OCI-LY1 (cell line): ENCODE measurements at regions not wholly inside any gene's neighbourhood (a gene's known extent, or its start where the extent isn't known, plus 50 kb on each side); places are given as distances from the start of the nearest gene placed in this dataset.
"Not testable (repeated sequence)": the region's sequence is repeated elsewhere in the genome, so short reads cannot be mapped to it uniquely, and the experiment has no call there.

Source experiments
- H2AFZ ChIP-seq: fragments of 200-600 bp; sonication (generic), shearing (Covaris generic); 2 replicates; pipeline ENCODE4 v1.6.0; 2014; ENCODE audit warnings: antibody characterized with exemption, mild to moderate bottlenecking, low read length
- H3F3A ChIP-seq: fragments of 200-600 bp; sonication (generic), shearing (Covaris generic); 2 replicates; pipeline ENCODE4 v1.6.0; 2014; ENCODE audit warnings: mild to moderate bottlenecking, antibody characterized with exemption, low read length, moderate library complexity; ENCODE audit not compliant: insufficient read depth
- H3K27ac ChIP-seq: fragments of 200-600 bp; sonication (generic); 2 replicates; pipeline ENCODE4 v1.5.1; 2014; ENCODE audit warnings: low read length, mixed run types, mild to moderate bottlenecking, low read depth; ENCODE audit not compliant: poor library complexity, severe bottlenecking
- H3K27me3 ChIP-seq: fragments of 200-600 bp; sonication (generic); 2 replicates; pipeline ENCODE4 v1.6.0; 2014; ENCODE audit warnings: antibody characterized with exemption, mild to moderate bottlenecking, low read length, moderate library complexity; ENCODE audit not compliant: insufficient read depth
- H3K36me3 ChIP-seq: fragments of 200-600 bp; sonication (generic); 2 replicates; pipeline ENCODE4 v1.6.1; 2014; ENCODE audit warnings: mild to moderate bottlenecking, antibody characterized with exemption, low read length, moderate library complexity, mixed read lengths; ENCODE audit not compliant: insufficient read depth
- H3K4me1 ChIP-seq: fragments of 200-600 bp; sonication (generic); 2 replicates; pipeline ENCODE4 v1.5.1; 2014; ENCODE audit warnings: mild to moderate bottlenecking, low read length, moderate library complexity; ENCODE audit not compliant: insufficient read depth, severe bottlenecking
- H3K4me2 ChIP-seq: fragments of 200-600 bp; sonication (generic), shearing (Covaris generic); 2 replicates; pipeline ENCODE4 v1.6.1; 2014; ENCODE audit warnings: low read length
- H3K4me3 ChIP-seq: fragments of 200-600 bp; sonication (generic); 2 replicates; pipeline ENCODE4 v1.5.1; 2014; ENCODE audit warnings: low read length, low read depth, mild to moderate bottlenecking, mixed read lengths; ENCODE audit not compliant: poor library complexity, severe bottlenecking
- H3K79me2 ChIP-seq: fragments of 200-600 bp; shearing (Covaris generic); 2 replicates; pipeline ENCODE4 v1.6.1; 2016; ENCODE audit warnings: mixed run types, low read length, mixed read lengths; ENCODE audit not compliant: insufficient read depth
- H3K9ac ChIP-seq: fragments of 200-600 bp; sonication (generic), shearing (Covaris generic); 2 replicates; pipeline ENCODE4 v1.6.1; 2014; ENCODE audit warnings: mild to moderate bottlenecking, low read length, mixed read lengths
- H3K9me2 ChIP-seq: fragments of 200-600 bp; sonication (generic), shearing (Covaris generic); 2 replicates; pipeline ENCODE4 v1.6.1; 2014; ENCODE audit warnings: low read depth, mild to moderate bottlenecking, low read length, mixed read lengths
- H3K9me3 ChIP-seq: fragments of 200-600 bp; shearing (Covaris generic); 2 replicates; pipeline ENCODE4 v1.6.1; 2014; ENCODE audit warnings: low read length, mixed read lengths
- H4K20me1 ChIP-seq: fragments of 200-600 bp; sonication (generic), shearing (Covaris generic); 2 replicates; pipeline ENCODE4 v1.6.0; 2016; ENCODE audit warnings: mild to moderate bottlenecking, low read length; ENCODE audit not compliant: insufficient read depth
- EZH2 ChIP-seq: fragments of 200-600 bp; sonication (generic), shearing (Covaris generic); IDR thresholded peaks from 2 replicates; pipeline ENCODE4 v1.8.0; 2017; ENCODE audit warnings: borderline replicate concordance, mixed run types, mild to moderate bottlenecking, antibody characterized with exemption, low read length, moderate library complexity, mixed read lengths
- TF ChIP-seq, protein P1 (sequence below): fragments of 200-600 bp; sonication (generic), shearing (Covaris generic); IDR thresholded peaks from 2 replicates; pipeline ENCODE4 v1.5.1; 2017; ENCODE audit warnings: mild to moderate bottlenecking, antibody characterized with exemption, low read length, moderate library complexity, mixed read lengths

GRCh38 chr3:99559196-99559595 lies 79.2 kb upstream of the COL8A1 start:
- Histone ChIP-seq H3K4me3 (no peak overlapping the region), H3K79me2 (no peaks in the 10 kb centered on the region), H3K9ac (no peak overlapping the region), H4K20me1 (no peaks in the 10 kb centered on the region), H3K9me3 (no peaks in the 10 kb centered on the region), H3K4me2 (no peak overlapping the region), H2AFZ (no peak overlapping the region), H3K9me2 (no peaks in the 10 kb centered on the region), H3K27me3 (no peaks in the 10 kb centered on the region), H3F3A (no peaks in the 10 kb centered on the region), H3K27ac (no peak overlapping the region), H3K36me3 (no peaks in the 10 kb centered on the region), H3K4me1 (no peaks in the 10 kb centered on the region)
- TF ChIP-seq, protein P1, sequence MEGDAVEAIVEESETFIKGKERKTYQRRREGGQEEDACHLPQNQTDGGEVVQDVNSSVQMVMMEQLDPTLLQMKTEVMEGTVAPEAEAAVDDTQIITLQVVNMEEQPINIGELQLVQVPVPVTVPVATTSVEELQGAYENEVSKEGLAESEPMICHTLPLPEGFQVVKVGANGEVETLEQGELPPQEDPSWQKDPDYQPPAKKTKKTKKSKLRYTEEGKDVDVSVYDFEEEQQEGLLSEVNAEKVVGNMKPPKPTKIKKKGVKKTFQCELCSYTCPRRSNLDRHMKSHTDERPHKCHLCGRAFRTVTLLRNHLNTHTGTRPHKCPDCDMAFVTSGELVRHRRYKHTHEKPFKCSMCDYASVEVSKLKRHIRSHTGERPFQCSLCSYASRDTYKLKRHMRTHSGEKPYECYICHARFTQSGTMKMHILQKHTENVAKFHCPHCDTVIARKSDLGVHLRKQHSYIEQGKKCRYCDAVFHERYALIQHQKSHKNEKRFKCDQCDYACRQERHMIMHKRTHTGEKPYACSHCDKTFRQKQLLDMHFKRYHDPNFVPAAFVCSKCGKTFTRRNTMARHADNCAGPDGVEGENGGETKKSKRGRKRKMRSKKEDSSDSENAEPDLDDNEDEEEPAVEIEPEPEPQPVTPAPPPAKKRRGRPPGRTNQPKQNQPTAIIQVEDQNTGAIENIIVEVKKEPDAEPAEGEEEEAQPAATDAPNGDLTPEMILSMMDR = no peak
- no peak for TF ChIP-seq EZH2

DNA sequence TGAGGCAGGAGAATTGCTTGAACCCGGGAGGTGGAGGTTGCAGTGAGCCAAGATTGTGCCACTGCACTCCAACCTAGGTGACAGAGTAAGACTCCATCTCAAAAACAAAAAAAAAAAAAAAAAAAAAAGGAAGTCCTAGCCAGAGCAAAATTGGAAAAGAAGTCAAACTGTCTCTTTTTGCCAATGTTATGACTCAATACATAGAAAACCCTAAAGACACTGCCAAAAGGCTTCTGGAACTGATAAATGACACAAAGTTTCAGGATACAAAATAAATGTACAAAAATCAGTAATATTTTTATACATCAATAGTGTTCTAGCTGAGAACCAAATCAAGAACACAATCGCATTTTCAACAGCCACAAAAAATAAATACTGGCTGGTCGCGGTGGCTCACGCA lies 82.5 kb upstream of the COL8A1 start:
- H3K9me2 ChIP-seq, H3K4me2 ChIP-seq, H3F3A ChIP-seq, H3K4me3 ChIP-seq, H3K9ac ChIP-seq, H3K79me2 ChIP-seq, H4K20me1 ChIP-seq, H2AFZ ChIP-seq, H3K27me3 ChIP-seq, H3K36me3 ChIP-seq, H3K9me3 ChIP-seq, H3K27ac ChIP-seq, H3K4me1 ChIP-seq: not testable (repeated sequence)

DNA sequence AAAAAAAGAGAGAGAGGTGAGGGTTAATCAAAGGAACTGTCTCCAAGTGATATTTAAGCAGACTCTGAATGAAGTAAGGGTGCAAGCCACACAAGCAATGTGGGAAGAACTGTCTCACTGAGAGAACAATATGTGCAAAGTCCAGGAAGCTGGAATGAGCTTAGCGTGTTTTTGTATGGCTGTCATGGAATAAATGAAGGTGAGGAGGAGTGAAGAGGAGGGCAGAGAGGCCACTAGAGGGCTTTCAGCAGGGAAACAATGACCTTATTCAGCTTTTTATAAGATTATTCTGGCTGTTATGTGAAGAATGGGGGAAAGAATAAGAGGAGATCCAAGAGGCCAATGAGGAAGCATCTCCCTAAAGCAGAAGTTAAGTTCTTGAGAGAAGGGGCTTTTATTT lies 86.9 kb upstream of the COL8A1 start:
- Histone ChIP-seq H2AFZ (no peak overlapping the region), H3K27ac (no peak overlapping the region), H3K9ac (no peak overlapping the region), H3K4me3 (no peak overlapping the region), H3K9me3 (no peaks in the 10 kb centered on the region), H3K9me2 (no peaks in the 10 kb centered on the region), H3K4me2 (no peak overlapping the region), H3K36me3 (no peaks in the 10 kb centered on the region), H3K27me3 (no peaks in the 10 kb centered on the region), H4K20me1 (no peaks in the 10 kb centered on the region), H3F3A (no peaks in the 10 kb centered on the region), H3K79me2 (no peaks in the 10 kb centered on the region), H3K4me1 (no peaks in the 10 kb centered on the region)
- TF ChIP-seq, protein P1 = no peak; the same call in 1 of the 2 replicates
- TF ChIP-seq EZH2 = no peak

- Histone ChIP-seq H3K4me1 (no peaks in the 10 kb centered on the region), H3K27ac (no peak overlapping the region), H3K36me3 (no peaks in the 10 kb centered on the region), H4K20me1 (no peaks in the 10 kb centered on the region), H3K79me2 (no peaks in the 10 kb centered on the region), H3K9me3 (no peaks in the 10 kb centered on the region), H3K9ac (no peak overlapping the region), H3K4me3 (no peak overlapping the region), H3K4me2 (no peak overlapping the region), H2AFZ (no peak overlapping the region), H3K9me2 (no peaks in the 10 kb centered on the region), H3F3A (no peaks in the 10 kb centered on the region), H3K27me3 (no peaks in the 10 kb centered on the region)
- TF ChIP-seq, protein P1 = no peak
- no peak for TF ChIP-seq EZH2
Observed at GRCh38 chr3:99549957-99550603, 88.3 kb upstream of the COL8A1 start.
